ENCODE measurements at regions not wholly inside any gene's neighbourhood (a gene's known extent, or its start where the extent isn't known, plus 50 kb on each side); places are given as distances from the start of the nearest gene placed in this dataset.

DNA sequence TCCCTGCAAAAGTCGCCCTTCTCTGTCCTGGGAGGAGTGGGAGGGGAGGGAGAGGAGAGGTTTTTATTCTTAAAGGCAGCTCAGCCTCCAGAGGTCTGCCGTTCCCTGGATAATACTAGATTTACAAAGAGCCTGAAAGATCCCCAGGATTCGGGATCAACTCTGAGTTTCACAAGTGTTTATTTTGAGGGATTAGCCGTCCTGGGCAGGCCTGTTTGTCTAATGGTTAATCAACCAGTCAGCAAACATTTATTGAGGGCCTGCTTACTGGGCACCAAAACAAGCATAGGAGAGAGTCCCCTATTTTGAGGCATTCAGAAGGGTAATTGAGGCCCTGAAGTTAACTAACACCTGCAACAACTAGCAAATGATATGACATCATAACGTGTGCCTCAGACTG, 152.6 kb upstream of the SLC1A4 start (continued):
- TF ChIP-seq, protein P1, sequence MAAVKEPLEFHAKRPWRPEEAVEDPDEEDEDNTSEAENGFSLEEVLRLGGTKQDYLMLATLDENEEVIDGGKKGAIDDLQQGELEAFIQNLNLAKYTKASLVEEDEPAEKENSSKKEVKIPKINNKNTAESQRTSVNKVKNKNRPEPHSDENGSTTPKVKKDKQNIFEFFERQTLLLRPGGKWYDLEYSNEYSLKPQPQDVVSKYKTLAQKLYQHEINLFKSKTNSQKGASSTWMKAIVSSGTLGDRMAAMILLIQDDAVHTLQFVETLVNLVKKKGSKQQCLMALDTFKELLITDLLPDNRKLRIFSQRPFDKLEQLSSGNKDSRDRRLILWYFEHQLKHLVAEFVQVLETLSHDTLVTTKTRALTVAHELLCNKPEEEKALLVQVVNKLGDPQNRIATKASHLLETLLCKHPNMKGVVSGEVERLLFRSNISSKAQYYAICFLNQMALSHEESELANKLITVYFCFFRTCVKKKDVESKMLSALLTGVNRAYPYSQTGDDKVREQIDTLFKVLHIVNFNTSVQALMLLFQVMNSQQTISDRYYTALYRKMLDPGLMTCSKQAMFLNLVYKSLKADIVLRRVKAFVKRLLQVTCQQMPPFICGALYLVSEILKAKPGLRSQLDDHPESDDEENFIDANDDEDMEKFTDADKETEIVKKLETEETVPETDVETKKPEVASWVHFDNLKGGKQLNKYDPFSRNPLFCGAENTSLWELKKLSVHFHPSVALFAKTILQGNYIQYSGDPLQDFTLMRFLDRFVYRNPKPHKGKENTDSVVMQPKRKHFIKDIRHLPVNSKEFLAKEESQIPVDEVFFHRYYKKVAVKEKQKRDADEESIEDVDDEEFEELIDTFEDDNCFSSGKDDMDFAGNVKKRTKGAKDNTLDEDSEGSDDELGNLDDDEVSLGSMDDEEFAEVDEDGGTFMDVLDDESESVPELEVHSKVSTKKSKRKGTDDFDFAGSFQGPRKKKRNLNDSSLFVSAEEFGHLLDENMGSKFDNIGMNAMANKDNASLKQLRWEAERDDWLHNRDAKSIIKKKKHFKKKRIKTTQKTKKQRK (IDR thresholded peaks at IDR 0.05; ENCODE audit: low read length): no peak
- TF ChIP-seq, protein P2, sequence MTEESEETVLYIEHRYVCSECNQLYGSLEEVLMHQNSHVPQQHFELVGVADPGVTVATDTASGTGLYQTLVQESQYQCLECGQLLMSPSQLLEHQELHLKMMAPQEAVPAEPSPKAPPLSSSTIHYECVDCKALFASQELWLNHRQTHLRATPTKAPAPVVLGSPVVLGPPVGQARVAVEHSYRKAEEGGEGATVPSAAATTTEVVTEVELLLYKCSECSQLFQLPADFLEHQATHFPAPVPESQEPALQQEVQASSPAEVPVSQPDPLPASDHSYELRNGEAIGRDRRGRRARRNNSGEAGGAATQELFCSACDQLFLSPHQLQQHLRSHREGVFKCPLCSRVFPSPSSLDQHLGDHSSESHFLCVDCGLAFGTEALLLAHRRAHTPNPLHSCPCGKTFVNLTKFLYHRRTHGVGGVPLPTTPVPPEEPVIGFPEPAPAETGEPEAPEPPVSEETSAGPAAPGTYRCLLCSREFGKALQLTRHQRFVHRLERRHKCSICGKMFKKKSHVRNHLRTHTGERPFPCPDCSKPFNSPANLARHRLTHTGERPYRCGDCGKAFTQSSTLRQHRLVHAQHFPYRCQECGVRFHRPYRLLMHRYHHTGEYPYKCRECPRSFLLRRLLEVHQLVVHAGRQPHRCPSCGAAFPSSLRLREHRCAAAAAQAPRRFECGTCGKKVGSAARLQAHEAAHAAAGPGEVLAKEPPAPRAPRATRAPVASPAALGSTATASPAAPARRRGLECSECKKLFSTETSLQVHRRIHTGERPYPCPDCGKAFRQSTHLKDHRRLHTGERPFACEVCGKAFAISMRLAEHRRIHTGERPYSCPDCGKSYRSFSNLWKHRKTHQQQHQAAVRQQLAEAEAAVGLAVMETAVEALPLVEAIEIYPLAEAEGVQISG (CRISPR knock-in tag; IDR thresholded peaks at IDR 0.05): no peak
- TF ChIP-seq, protein P3, sequence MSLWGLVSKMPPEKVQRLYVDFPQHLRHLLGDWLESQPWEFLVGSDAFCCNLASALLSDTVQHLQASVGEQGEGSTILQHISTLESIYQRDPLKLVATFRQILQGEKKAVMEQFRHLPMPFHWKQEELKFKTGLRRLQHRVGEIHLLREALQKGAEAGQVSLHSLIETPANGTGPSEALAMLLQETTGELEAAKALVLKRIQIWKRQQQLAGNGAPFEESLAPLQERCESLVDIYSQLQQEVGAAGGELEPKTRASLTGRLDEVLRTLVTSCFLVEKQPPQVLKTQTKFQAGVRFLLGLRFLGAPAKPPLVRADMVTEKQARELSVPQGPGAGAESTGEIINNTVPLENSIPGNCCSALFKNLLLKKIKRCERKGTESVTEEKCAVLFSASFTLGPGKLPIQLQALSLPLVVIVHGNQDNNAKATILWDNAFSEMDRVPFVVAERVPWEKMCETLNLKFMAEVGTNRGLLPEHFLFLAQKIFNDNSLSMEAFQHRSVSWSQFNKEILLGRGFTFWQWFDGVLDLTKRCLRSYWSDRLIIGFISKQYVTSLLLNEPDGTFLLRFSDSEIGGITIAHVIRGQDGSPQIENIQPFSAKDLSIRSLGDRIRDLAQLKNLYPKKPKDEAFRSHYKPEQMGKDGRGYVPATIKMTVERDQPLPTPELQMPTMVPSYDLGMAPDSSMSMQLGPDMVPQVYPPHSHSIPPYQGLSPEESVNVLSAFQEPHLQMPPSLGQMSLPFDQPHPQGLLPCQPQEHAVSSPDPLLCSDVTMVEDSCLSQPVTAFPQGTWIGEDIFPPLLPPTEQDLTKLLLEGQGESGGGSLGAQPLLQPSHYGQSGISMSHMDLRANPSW (CRISPR knock-in tag; IDR thresholded peaks at IDR 0.05; ENCODE audit: borderline replicate concordance): no peak
- no peak for TF ChIP-seq JUNB (CRISPR knock-in tag; IDR thresholded peaks at IDR 0.05; ENCODE audit: borderline replicate concordance)
- no peak for TF ChIP-seq ZNF883 (CRISPR knock-in tag; IDR thresholded peaks at IDR 0.05; ENCODE audit: not compliant biosample characterization)
- peak; percentile 45; the same call in 1 of the 2 replicates for TF ChIP-seq NCOA2 (CRISPR knock-in tag; IDR thresholded peaks at IDR 0.05)
- TF ChIP-seq, protein P4, sequence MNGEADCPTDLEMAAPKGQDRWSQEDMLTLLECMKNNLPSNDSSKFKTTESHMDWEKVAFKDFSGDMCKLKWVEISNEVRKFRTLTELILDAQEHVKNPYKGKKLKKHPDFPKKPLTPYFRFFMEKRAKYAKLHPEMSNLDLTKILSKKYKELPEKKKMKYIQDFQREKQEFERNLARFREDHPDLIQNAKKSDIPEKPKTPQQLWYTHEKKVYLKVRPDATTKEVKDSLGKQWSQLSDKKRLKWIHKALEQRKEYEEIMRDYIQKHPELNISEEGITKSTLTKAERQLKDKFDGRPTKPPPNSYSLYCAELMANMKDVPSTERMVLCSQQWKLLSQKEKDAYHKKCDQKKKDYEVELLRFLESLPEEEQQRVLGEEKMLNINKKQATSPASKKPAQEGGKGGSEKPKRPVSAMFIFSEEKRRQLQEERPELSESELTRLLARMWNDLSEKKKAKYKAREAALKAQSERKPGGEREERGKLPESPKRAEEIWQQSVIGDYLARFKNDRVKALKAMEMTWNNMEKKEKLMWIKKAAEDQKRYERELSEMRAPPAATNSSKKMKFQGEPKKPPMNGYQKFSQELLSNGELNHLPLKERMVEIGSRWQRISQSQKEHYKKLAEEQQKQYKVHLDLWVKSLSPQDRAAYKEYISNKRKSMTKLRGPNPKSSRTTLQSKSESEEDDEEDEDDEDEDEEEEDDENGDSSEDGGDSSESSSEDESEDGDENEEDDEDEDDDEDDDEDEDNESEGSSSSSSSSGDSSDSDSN (CRISPR knock-in tag; IDR thresholded peaks at IDR 0.05): no peak
- TF ChIP-seq KLF6 (CRISPR knock-in tag; IDR thresholded peaks at IDR 0.05): 0 out of 2 replicates have a peak, but pooled peaks have one; percentile 32
- no peak for TF ChIP-seq ZZZ3 (CRISPR knock-in tag; IDR thresholded peaks at IDR 0.05; ENCODE audit: borderline replicate concordance)
- TF ChIP-seq, protein P5, sequence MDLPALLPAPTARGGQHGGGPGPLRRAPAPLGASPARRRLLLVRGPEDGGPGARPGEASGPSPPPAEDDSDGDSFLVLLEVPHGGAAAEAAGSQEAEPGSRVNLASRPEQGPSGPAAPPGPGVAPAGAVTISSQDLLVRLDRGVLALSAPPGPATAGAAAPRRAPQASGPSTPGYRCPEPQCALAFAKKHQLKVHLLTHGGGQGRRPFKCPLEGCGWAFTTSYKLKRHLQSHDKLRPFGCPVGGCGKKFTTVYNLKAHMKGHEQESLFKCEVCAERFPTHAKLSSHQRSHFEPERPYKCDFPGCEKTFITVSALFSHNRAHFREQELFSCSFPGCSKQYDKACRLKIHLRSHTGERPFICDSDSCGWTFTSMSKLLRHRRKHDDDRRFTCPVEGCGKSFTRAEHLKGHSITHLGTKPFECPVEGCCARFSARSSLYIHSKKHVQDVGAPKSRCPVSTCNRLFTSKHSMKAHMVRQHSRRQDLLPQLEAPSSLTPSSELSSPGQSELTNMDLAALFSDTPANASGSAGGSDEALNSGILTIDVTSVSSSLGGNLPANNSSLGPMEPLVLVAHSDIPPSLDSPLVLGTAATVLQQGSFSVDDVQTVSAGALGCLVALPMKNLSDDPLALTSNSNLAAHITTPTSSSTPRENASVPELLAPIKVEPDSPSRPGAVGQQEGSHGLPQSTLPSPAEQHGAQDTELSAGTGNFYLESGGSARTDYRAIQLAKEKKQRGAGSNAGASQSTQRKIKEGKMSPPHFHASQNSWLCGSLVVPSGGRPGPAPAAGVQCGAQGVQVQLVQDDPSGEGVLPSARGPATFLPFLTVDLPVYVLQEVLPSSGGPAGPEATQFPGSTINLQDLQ (CRISPR knock-in tag; IDR thresholded peaks at IDR 0.05): no peak
- no peak for TF ChIP-seq IRF2 (CRISPR knock-in tag; IDR thresholded peaks at IDR 0.05)
- no peak for TF ChIP-seq SNAI1 (CRISPR knock-in tag; IDR thresholded peaks at IDR 0.05; ENCODE audit: borderline replicate concordance)
- no peak for TF ChIP-seq ESRRA (CRISPR knock-in tag; IDR thresholded peaks at IDR 0.05; ENCODE audit: low read depth)

Measured in HepG2 (cell line).